ENCODE measurements at regions not wholly inside any gene's neighbourhood (a gene's known extent, or its start where the extent isn't known, plus 50 kb on each side); places are given as distances from the start of the nearest gene placed in this dataset.
"Not testable (repeated sequence)": the region's sequence is repeated elsewhere in the genome, so short reads cannot be mapped to it uniquely, and the experiment has no call there.

DNA sequence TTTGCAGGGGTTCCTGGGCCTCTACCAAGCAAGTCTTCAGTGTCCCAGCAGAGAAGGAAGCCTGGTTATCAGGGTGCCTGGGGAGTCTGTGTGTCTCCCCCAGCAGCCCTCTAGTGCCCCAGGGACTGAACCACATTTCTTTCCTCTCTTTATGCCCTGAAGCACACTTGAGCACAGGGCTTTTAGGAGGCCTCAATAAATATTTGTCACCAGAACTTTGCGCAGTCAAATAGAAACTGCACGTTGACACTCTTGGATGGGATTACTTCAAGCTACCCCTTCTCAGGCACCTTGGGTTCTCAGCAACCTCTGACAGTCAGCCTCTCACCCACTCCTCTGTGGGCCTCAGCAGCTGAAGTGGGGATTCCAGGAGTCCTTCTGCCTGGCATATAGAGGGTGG, 226.6 kb upstream of the HES1 start:
- no peak for DNase-seq

DNA sequence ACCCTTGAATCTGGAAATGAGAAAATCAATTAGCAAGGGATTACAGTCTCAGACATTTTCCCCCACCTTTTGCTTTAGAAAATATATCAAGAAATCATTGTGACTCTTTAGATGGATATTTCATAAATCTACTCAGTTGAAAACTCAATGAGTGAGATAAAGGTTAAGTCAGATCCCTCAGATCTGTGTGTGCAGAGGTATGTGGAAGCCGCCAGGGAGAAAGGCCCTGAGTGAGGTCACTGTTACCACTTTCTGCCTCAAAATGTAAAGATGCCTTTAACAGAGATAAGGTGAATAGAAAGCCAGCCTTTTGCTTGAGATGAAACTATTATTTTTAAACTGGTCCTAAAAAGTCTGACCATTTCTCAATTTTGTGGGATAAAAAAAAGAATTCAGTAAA, 225.6 kb upstream of the HES1 start:
- no peak for DNase-seq

DNA sequence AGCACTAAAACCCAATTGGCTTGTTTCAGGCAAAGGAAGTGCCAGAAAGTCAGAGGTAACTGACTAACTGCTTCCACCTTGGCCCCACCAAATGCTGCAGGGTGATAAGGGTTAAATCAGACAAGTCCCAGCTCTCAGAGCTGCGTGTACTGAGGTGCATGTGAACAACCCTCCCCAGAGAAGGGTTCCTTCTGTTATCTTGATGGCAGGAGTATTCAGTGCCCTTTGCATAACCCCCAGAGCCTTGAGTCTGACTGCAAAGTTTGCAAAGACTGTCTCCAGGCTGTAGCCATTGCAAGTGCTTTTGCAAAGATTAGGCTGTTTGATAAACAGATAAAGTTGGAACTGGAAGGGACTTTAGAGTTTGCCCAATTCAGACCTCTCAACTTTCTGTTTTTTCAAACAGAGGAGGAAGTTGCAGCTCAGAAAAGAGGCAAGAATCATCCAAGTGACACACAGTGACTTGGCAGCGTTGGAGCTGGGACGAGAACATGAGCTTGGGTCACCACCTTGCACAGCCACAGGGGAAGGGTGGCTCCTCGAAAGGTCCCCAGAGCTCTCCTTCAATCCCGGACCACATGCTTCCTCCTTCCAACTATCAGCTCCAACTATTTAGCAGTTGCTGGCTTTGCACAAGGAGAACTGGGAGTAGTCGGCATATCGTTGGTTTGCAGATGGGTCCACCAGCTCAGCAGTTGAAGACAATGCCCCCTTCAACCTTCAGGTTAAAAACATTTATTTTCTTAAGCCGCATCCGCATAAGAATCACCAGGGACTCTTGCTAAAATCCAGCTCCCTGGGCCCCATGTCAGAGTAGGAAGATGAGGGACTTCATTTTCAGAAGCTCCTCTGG, 224.8 kb upstream of the HES1 start:
- no peak for DNase-seq

DNA sequence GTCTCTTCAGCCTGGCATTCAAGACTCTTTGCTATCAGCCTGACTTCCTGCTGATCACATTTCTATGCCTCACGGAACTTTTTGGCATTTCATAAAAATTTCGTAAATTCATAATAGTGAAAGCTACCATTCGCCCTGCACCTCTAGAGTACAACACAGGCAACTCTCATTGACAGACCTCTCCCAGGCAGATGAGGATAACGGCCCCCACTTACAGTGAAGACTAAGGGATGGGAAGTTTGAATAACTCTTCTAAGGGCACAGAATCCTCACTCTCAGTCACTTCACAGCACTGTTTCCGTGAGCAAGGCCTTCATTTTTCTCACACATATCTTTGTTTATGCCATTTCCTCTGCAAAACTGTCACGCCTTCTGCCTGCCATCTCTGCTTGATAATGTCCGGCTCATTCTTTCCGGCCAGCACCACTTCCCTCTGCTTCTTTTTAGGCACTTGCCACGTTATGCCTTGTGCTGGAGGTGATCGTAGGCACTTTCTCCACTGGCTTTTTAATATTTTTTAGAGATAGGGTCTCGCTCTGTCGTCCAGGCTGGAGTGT, 224.1 kb upstream of the HES1 start:
- DNase-seq: no peak

DNA sequence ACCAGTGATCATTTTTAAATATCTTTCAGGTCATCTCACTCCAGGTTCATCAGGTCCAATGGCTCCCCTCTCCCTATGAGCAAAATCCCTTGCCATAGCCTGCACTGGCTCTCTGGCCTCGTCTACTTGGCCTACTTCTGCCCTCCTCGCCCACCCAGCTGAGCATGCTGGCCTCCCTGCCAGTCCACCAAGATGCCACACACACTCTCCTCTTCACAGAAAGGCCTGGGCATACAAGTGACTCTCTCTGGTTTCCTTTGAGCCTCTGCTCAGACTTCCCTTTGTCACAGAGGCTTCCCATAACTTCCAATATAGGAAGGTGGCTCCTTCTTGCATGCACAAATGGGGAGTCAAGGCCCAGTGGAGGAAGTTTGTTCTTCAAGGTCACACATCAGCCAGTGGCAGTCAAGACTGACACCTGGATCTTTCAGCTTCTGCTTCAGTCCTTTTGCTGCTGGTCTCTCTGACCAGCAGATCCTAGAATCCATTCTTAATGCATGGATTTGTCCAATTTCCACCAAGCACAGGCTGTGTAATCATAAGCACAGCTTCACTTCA, 223.2 kb upstream of the HES1 start:
- DNase-seq: no peak

DNA sequence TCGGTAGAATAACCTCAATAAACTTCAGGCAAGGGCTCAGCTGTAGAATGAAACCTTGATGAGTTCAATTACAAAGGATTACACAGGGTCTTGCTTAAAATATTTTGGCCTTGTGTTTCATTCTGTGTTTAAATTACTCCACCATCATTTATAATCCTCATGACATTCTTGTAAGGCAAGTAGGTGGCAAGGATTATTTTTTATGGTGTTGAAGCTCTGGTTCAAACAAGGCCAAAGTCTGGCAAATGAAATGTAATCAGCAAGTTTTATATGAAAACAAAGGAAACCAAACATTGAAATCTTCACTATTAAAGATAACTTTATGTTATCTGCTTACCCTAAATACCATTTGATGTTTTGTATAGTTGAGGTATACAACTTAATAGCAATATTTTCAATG, 221.3 kb upstream of the HES1 start:
- DNase-seq: no peak

DNA sequence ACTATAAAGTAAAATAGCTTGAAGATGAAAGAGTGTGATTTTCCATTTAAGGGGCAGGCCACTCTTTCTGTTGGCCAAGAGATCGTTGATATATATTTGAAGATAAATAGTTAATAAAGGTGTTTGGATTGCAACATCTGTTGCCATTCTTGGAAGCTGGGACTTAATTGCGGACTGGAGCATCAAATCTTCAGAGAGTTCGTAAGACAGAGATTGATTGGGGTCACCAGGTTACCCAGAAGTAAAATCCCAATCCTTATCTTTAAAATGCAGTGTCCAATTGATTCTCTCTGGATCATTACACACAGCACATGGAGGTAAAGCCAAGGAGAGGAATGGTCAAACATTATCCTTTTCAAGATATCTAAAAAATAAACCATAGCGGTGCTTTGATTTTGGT, 220.8 kb upstream of the HES1 start:
- DNase-seq: no peak

DNA sequence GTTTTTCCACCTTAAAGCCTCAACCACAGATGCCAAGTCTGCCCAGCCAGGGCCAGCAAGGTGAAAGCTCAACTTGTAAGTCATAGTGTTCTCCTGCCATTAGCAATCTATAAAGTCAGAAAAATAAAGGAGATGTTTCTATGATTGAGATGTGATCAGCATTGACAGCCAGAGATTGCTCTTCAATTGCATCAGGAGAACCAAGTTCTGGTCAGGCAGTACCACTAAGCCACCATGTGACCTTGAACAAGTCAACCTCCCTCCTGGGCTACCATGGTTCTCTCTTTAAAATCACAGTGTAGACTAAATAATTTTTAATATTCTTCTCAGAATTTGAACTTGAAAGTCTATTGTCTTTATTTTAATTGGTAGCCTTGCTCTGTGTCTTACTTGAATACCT, 220.3 kb upstream of the HES1 start:
- no peak for DNase-seq

DNA sequence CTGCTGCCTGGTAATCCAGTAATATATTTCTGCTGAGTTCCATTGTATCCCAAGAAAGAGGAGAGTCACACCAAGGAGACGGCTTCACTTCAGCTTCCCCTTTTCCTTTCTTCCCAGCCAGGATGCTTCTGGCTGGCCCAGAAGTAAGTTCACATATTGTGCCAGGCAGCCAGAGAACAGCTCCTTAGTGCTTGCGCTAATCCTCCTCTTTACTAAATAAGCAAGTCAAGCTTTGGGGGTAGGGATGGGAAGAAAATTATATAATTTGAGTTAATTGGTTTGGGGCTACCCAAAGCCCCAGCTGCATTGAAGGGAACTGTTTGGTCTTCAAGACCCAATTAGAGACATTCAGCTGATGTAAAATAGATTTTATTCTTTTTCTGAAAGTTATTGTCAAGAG, 218.8 kb upstream of the HES1 start:
- DNase-seq: no peak

DNA sequence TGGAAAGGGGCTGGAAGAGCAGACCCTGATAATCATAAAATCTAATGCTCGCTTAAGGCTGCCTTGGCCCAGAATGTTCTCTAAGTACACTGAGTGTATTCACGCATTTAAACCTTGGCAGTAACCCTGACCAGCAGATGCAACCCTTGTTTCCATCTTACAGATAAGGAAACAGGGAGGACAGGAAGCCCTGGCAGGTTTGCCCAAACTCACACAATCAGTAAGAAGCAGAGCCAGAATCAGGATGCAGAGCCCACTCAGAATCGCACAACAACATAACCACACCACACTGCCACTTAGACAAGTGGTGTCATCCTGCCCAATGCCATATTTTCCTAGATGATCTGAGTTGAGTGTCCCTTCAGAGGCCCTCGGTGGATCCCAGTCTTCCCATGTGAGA, 214.5 kb upstream of the HES1 start:
- DNase-seq: no peak

DNA sequence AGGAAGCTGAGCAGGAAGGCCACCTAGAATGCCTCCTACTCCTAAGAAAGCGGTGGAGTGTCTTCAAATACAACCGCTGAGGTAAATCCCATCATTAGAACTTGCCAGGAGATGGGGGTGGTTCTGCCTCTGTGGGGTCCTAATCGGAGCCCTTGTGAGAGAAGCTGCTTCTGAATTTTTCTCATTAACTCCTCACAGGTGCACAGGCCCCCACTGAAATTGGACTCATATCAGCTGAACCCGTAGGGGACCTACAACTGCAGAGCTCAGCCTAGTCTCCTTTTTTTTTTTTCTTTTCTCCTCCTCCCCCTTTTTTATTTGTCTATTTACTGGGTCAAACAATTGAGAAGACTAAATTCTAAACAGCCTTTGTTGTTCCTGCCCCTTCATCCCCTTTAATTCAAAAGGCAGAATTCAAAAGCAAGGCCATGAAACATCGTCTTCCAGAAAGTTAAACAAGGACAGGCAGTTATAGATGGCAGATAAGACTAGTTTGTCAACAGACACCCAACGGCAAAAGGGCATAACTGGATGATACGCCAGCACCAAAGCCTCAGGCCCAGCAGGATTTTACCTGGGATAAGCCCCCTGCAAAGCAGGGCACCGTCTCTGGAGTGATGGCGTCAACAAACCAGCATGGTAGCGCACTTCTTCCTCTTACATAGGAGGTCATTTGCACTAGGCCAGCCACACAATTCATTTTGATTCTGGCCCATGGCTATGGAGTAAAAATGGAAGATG, 213.7 kb upstream of the HES1 start:
- DNase-seq: no peak

DNA sequence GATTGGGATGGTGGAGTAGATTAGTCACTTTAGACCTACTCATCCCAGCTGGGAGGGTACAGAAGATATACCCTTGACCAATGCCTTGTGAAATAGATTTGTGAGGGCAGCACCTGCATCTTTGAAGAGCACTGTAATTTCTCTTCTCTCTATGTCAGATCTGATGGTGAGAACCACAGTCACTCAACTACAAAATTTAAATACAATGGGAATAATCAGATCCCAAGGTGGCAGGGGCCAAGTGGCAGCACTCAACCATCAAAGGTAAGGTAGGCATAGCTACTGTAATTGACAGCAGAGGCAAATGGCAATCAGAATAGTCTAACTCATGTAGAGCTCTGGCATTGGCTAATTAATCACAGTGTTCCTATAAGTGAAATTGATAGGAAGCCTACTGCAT, 212.0 kb upstream of the HES1 start:
- not testable (repeated sequence) for DNase-seq

DNA sequence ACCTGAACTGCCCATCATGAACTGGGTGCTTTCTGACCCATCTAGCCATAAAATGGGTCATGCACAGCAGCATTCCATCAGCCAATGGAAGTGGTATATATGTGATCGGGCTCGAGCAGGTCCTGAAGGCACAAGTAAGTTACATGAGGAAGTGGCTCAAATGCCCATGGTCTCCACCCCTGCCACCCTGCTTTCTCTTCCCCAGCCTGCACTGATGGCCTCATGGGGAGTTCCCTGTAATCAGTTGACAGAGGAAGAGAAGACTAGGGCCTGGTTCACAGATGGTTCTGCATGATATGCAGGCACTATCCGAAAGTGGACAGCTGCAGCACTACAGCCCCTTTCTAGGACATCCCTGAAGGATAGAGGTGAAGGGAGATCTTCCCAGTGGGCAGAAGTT, 209.9 kb upstream of the HES1 start:
- not testable (repeated sequence) for DNase-seq

DNA sequence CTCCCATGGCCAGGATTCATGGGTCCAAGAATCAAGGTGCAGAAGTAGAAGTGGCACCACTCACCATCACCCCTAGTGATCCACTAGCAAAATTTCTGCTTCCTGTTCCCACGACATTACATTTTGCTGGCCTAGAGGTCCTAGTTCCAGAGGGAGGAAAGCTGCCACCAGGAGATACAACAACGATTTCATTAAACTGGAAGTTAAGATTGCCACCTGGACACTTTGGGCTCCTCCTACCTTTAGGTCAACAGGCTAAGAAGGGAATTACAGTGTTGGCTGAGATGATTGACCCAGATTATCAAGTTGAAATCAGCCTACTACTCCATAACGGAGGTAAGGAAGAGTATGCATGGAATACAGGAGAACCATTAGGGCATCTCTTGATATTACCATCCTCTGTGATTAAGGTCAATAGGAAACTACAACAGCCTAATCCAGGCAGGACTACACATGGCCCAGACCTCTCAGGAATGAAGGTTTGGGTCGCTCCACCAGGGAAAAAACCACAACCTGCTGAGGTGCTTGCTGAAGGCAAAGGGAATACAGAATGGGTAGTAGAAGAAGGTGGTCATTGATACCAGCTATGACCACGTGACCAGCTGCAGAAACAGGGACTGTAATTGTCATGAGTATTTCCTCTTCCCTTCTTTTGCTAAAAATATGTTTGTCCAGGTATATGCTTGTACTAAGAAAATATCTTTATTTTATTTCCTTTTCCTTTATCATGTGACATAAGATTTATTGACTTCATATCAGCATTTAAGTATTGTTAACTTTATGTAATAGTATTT, 208.3 kb upstream of the HES1 start:
- not testable (repeated sequence) for DNase-seq

DNA sequence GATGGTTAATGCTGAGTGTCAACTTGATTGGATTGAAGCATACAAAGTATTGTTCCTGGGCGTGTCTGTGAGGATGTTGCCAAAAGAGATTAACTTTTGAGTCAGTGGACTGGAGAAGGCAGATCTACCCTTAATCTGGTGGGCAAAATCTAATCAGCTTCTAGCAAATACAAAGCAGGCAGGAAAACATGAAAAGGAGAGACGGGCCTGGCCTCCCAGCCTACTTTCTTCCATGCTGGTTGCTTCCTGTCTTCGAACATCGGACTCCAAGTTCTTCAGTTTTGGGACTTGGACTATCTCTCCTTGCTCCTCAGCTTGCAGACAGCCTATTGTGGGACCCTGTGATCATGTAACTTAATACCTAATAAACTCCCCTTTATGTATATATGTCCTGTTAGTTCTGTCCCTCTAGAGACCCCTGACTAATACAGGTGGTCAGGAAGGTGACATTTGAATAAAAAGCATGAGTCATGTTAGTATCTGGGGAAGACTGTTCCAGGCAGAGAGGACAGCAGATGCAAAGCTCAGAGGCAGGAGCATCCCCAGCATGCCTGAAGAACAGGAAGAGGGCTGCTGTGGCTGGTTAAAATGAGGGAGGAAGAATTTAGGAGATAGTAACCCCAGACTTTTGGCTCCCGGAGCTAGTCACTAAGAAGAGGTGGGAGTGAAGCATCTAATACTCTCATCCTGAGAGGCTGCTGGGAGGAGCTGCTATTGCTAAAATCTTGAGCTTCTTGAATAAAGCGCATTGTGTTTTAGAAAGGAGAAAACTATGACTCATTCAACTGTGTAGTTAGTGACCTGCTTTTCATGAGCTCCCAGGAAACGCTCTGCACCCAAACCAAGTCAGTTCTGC, 207.4 kb upstream of the HES1 start:
- peak; percentile 2 for DNase-seq

DNA sequence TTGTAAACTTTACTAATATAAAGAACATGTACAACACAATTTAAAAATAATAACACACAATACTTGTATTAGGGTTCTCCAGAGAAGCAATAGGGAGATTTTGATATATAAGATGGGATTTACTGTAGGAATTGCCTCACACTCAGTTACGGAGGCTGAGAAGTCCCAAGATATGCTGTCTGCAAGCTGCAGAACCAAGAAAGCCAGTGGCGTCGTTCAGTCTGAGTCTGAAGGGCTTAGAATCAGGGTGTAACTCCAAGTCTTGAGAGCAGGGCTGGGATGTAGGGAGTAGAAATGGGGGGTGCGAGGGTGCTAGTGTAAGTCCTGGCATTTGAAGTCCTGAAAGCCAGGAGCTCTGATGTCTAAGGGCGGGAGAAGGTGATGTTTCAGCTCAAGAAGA, 206.6 kb upstream of the HES1 start:
- no peak for DNase-seq

DNA sequence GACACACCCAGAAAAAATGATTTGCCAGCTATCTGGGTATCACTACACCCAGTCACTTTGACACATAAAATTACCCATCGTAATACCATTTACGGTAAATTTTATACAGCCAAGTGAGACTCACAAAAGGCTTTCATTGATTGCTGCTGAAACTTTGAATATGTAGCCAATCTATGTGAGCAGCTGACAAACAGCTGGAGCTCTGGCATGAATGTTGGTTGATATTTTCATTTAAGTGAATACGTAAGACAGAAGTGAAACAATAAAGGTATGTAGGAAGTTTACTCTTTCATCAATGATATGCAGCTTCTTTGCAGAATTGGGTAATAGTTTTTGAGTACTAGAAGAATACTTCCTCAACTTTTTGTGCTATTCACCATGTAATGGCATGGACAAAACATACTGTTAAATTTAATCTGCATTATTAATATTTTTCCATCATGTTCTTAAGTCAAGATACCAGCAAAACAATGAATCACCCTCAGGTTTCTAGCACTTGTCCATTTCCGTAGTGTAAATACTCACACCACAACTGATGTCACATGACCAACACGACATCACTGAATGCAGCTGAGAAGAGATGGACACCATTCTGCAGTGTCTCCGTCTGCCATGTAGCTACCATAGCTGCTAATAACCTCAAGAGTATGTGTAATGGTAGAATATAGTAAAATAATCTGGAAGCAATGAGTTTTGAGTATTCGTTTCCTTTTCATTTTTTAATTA, 205.9 kb upstream of the HES1 start:
- no peak for DNase-seq

DNA sequence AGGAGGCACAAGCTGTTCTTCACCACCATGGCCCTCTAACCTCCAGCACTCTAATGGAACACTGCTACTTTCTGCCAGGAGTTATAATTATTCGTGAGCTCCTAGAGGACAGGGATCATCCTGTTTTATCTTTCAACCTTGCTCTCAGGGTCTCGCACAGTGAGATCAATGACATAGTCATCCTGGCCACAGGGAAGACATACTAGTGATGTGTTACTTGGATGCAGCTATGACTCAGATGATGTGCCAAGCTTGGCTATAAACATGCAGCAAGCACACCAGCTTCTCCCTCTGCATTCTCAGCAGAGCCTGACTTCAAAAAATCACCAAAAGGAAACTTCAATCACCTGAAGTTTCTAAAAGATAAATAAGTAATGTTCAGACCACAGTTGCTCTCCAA, 203.8 kb upstream of the HES1 start:
- DNase-seq: no peak

DNA sequence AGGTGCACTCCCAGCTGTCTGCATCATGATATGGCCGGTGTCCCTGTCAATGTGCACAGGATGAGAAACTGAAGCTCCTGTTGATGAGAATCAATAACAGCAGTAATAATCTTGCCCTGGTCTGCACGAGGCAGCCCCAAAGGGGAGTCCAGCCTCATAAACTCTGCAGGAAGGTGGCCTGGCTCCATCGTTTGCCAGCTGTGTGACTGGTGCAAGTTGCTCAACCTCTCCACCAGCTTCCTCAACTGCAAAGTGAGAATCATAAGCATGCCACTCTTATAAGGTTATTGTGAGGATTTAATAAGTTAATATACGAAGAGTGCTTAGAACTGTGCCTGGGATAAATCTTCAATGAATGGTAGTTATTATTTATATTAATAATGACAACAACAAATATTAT, 203.4 kb upstream of the HES1 start:
- DNase-seq: no peak

DNA sequence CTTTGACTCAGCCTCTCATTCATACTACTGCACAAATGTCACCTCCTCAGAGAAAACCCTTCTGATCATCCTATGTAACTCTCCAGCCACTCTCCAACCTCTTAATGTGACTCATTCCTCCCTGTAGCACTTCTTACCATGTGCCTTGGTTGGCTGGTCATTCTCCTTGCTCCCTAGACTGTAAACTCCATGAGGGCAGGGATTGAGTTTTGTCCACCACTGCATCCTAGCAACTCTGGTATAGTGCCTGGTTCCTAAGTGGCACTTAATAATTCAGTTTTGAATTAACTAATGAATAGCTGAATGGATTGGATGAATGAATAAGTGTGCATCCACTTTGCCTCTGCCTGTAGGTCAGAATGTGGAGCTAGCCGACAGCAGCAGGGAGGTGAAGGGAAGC, 202.5 kb upstream of the HES1 start:
- no peak for DNase-seq

DNA sequence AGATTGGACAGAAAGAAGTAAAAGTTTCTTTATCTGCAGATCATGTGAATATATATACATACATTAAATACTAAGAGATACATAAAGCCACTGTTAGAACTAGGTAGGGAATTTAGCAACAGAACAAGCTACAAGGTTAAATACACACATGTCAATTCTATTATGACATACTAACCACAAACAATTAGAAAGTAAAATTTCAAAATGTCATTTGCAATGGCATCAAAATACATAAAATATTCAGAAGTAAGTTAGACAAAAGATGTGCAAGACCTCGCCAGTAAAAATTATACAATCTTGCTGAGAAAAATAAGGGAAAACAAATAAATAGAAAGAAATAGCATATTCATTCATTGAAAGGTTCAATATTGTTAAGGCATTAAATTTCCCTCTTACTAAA, 200.0 kb upstream of the HES1 start:
- no peak for DNase-seq
